Neural progenitor cell (in vitro differentiated cells): ENCODE measurements at regions not wholly inside any gene's neighbourhood (a gene's known extent, or its start where the extent isn't known, plus 50 kb on each side); places are given as distances from the start of the nearest gene placed in this dataset.

ENCODE experiments used
- DNase-seq: peaks from one replicate; pipeline ENCODE4 v3.0.0-alpha.2; 2016; ENCODE audit warnings: low spot score
- H2AFZ ChIP-seq: fragments of 200-600 bp; sonication (generic); replicated peaks from 2 replicates; pipeline ENCODE4 v1.6.1; 2016; ENCODE audit warnings: antibody characterized with exemption
- H3F3A ChIP-seq: fragments of 200-600 bp; sonication (generic); 2 replicates; pipeline ENCODE4 v1.6.1; 2016; ENCODE audit warnings: antibody characterized with exemption, low read depth
- H3K27ac ChIP-seq: fragments of 200-600 bp; sonication (generic); 2 replicates; pipeline ENCODE4 v1.5.1; 2016; ENCODE audit warnings: mild to moderate bottlenecking
- H3K27me3 ChIP-seq: fragments of 200-600 bp; sonication (generic); 2 replicates; pipeline ENCODE4 v1.6.1; 2016; ENCODE audit warnings: mild to moderate bottlenecking, moderate library complexity
- H3K36me3 ChIP-seq: fragments of 200-600 bp; sonication (generic); 2 replicates; pipeline ENCODE4 v1.5.1; 2016
- H3K4me1 ChIP-seq: fragments of 200-600 bp; sonication (generic); 2 replicates; pipeline ENCODE4 v1.6.1; 2016; ENCODE audit warnings: mixed run types
- H3K4me2 ChIP-seq: fragments of 200-600 bp; sonication (generic); 2 replicates; pipeline ENCODE4 v1.6.1; 2016
- H3K4me3 ChIP-seq: fragments of 200-600 bp; sonication (generic); 2 replicates; pipeline ENCODE4 v1.5.1; 2016
- H3K79me2 ChIP-seq: fragments of 200-600 bp; sonication (generic); 2 replicates; pipeline ENCODE4 v1.6.1; 2016; ENCODE audit warnings: low read depth
- H3K9ac ChIP-seq: fragments of 200-600 bp; sonication (generic); 2 replicates; pipeline ENCODE4 v1.6.1; 2016
- H3K9me3 ChIP-seq: fragments of 200-600 bp; sonication (generic); 2 replicates; pipeline ENCODE4 v1.5.1; 2016; ENCODE audit warnings: low read depth
- H4K20me1 ChIP-seq: fragments of 200-600 bp; sonication (generic); 2 replicates; pipeline ENCODE4 v1.6.1; 2016; ENCODE audit warnings: low read depth
- H3K27ac Mint-ChIP-seq: 3 replicates; pipeline ENCODE4 v1.8.0; 2021; ENCODE audit warnings: mixed read lengths
- H3K27me3 Mint-ChIP-seq: 2 replicates; pipeline ENCODE4 v1.8.0; 2022; ENCODE audit warnings: low read depth, mild to moderate bottlenecking, inconsistent platforms, moderate library complexity, mixed read lengths; ENCODE audit not compliant: insufficient read depth
- H3K36me3 Mint-ChIP-seq: 3 replicates; pipeline ENCODE4 v1.8.0; 2021; ENCODE audit warnings: mixed read lengths
- H3K4me1 Mint-ChIP-seq: 3 replicates; pipeline ENCODE4 v1.8.0; 2021; ENCODE audit warnings: mixed read lengths
- H3K4me3 Mint-ChIP-seq: 3 replicates; pipeline ENCODE4 v1.8.0; 2021; ENCODE audit warnings: mild to moderate bottlenecking, moderate library complexity, mixed read lengths
- H3K9me3 Mint-ChIP-seq: 3 replicates; pipeline ENCODE4 v1.8.0; 2020; ENCODE audit warnings: mixed read lengths
- EZH2 ChIP-seq: fragments of 200-600 bp; sonication (generic); IDR thresholded peaks from 2 replicates; pipeline ENCODE4 v1.6.1; 2017; ENCODE audit warnings: antibody characterized with exemption, mild to moderate bottlenecking, moderate library complexity
- EZH2phosphoT487 ChIP-seq: fragments of 200-600 bp; sonication (generic); IDR thresholded peaks from 2 replicates; pipeline ENCODE4 v1.6.1; 2017; ENCODE audit warnings: antibody characterized with exemption
- TF ChIP-seq, protein P1 (sequence below): fragments of 200-600 bp; sonication (generic); IDR thresholded peaks from 2 replicates; pipeline ENCODE4 v1.5.1; 2017; ENCODE audit warnings: antibody characterized with exemption, mild to moderate bottlenecking

DNA sequence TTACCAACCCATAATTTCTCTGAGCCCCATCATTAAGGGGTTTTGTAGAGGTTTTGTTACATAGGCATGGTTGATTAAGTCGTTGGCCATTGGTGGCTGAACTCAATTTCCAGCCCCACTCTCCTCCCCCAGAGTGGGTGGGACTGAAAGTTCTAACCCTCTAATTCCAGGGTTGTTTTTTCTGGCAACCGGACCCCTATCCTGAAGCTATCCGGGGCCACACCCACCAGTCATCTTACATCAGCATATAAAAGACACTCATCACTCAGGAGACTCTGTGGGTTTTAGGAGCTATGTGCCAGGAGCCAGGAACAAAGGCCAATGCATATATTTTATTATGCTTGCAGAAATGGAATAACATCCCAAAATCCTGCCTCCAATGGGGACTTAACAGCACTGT lies 186.0 kb downstream of the NXNL2 start:
- Mint-ChIP-seq H3K4me3 (no peak overlapping the region), H3K9me3 (peaks cover 2% of the 10 kb centered on the region), H3K27me3 (peaks cover 2% of the 10 kb centered on the region), H3K4me1 (peaks cover 10% of the 10 kb centered on the region), H3K27ac (no peak overlapping the region), H3K36me3 (no peaks in the 10 kb centered on the region)
- Histone ChIP-seq H3K4me3 (no peak overlapping the region), H4K20me1 (no peaks in the 10 kb centered on the region), H3K9ac (no peak overlapping the region), H3K27ac (no peak overlapping the region), H3K4me1 (peaks cover 7% of the 10 kb centered on the region), H3K79me2 (no peaks in the 10 kb centered on the region), H2AFZ (no peak overlapping the region), H3K27me3 (no peaks in the 10 kb centered on the region), H3K36me3 (no peaks in the 10 kb centered on the region), H3K9me3 (no peaks in the 10 kb centered on the region), H3F3A (no peaks in the 10 kb centered on the region), H3K4me2 (no peak overlapping the region)
- TF ChIP-seq EZH2phosphoT487 = no peak
- TF ChIP-seq, protein P1, sequence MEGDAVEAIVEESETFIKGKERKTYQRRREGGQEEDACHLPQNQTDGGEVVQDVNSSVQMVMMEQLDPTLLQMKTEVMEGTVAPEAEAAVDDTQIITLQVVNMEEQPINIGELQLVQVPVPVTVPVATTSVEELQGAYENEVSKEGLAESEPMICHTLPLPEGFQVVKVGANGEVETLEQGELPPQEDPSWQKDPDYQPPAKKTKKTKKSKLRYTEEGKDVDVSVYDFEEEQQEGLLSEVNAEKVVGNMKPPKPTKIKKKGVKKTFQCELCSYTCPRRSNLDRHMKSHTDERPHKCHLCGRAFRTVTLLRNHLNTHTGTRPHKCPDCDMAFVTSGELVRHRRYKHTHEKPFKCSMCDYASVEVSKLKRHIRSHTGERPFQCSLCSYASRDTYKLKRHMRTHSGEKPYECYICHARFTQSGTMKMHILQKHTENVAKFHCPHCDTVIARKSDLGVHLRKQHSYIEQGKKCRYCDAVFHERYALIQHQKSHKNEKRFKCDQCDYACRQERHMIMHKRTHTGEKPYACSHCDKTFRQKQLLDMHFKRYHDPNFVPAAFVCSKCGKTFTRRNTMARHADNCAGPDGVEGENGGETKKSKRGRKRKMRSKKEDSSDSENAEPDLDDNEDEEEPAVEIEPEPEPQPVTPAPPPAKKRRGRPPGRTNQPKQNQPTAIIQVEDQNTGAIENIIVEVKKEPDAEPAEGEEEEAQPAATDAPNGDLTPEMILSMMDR = no peak
- TF ChIP-seq EZH2 = no peak
- no peak for DNase-seq

DNA sequence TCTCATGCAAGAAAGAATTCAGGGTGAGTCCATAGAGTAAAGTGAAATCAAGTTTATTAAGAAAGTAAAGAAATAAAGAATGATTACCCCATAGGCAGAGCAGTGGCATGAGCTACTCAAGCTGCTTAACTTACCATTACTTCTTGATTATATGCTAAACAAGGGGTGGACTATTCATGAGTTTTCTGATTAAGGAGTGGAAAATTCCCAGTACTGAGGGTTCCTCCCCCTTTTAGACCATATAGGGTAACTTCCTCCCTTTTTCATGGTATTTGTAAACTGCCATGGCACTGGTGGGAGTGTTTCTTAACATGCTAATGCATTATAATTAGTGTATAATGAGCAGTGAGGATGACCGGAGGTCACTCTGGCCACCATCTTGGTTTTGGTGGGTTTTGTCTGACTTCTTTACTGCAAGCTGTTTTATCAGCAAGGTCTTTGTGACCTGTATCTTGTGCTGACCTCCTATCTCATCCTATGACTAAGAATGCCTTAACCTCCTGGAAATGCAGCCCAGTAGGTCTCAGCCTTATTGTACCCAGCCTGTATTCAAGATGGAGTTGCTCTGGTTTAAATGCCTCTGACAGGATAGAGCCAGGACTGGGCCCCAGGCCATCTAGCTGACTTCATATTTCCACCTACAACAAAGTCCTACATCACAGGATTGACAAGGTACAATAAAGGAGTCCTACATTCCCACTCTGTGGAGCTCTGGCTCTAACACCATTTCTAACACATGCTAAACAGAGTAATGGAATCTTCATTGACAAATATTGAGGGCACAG lies 186.7 kb downstream of the NXNL2 start:
- Histone ChIP-seq H3K36me3 (no peaks in the 10 kb centered on the region), H3K4me3 (no peak overlapping the region), H2AFZ (no peak overlapping the region), H3K4me1 (peaks cover 8% of the 10 kb centered on the region), H3K9ac (no peak overlapping the region), H3K4me2 (no peak overlapping the region), H3F3A (no peaks in the 10 kb centered on the region), H3K27me3 (no peaks in the 10 kb centered on the region), H3K27ac (no peak overlapping the region), H3K79me2 (no peaks in the 10 kb centered on the region), H4K20me1 (no peaks in the 10 kb centered on the region), H3K9me3 (no peaks in the 10 kb centered on the region)
- peaks cover 2% of the 10 kb centered on the region for H3K27me3 Mint-ChIP-seq
- no peak overlapping the region for H3K27ac Mint-ChIP-seq
- H3K4me3 Mint-ChIP-seq = no peak overlapping the region
- no peaks in the 10 kb centered on the region for H3K9me3 Mint-ChIP-seq
- peaks cover 7% of the 10 kb centered on the region for H3K4me1 Mint-ChIP-seq
- no peaks in the 10 kb centered on the region for H3K36me3 Mint-ChIP-seq
- TF ChIP-seq EZH2phosphoT487 (no peak), EZH2 (no peak)
- TF ChIP-seq, protein P1 = no peak
- DNase-seq = no peak

- Histone ChIP-seq H2AFZ (no peak overlapping the region), H3K9me3 (no peaks in the 10 kb centered on the region), H4K20me1 (no peaks in the 10 kb centered on the region), H3K36me3 (no peaks in the 10 kb centered on the region), H3K79me2 (no peaks in the 10 kb centered on the region), H3K4me1 (peaks cover 8% of the 10 kb centered on the region), H3F3A (no peaks in the 10 kb centered on the region), H3K27ac (no peak overlapping the region), H3K9ac (no peak overlapping the region), H3K4me2 (no peak overlapping the region), H3K27me3 (no peaks in the 10 kb centered on the region), H3K4me3 (no peak overlapping the region)
- TF ChIP-seq EZH2phosphoT487 (no peak), EZH2 (no peak)
- TF ChIP-seq, protein P1 = peak; percentile 45
- Mint-ChIP-seq H3K9me3 (no peaks in the 10 kb centered on the region), H3K4me1 (peaks cover 4% of the 10 kb centered on the region), H3K27ac (no peak overlapping the region), H3K36me3 (no peaks in the 10 kb centered on the region), H3K27me3 (peaks cover 2% of the 10 kb centered on the region), H3K4me3 (no peak overlapping the region)
- DNase-seq = no peak
These were observed 187.8 kb downstream of the NXNL2 start for GRCh38 chr9:88722753-88723152.
